ENCODE measurements at regions not wholly inside any gene's neighbourhood (a gene's known extent, or its start where the extent isn't known, plus 50 kb on each side); places are given as distances from the start of the nearest gene placed in this dataset.

DNA sequence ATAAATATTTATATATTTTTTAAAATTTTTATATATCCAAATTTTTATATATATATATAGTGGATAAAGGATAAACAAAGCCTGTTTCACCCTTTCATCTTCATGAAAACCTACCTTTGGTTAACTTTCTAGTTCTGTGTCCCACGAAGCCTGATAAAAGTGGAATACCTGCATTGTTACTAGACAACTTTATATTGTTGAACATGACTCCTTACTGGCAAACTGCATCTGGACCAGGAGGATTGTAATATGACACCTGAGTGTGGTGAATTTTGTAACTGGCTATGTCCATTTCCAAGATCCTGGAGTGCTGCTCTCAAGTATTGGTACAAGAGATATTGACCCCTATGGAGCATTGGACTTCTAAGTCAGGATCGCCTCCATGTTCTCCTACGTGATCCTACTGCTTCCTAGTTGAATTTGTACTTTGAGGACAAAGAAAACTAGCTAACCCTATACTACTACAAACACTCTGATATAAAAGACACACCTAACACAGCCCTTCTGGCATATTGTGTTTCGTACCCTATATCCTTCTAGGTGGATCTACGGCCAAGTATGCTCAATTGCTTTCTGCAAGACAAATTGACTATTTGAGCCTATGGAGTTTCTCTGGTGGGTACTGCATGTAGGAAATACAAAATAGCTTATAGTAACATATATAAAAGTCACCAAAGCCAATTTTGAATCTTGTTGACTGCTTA is 61.3 kb upstream of the PRRG1 start:
- Histone ChIP-seq H3K27ac (no peak overlapping the region), H3K4me3 (no peak overlapping the region), H3K4me1 (no peaks in the 10 kb centered on the region), H3K9me3 (no peaks in the 10 kb centered on the region), H3K27me3 (ENCODE audit: insufficient read depth in 3 of 3, low read length in 2 of 3) (no peaks in the 10 kb centered on the region), H3K36me3 (ENCODE audit: insufficient read depth in 1 of 2, low read depth in 1 of 2) (no peaks in the 10 kb centered on the region)
- no peak for DNase-seq
- 90 to 92% (median 92%) methylated on average over 5 of the region's 5 CpGs for WGBS, 3 donors
- intact Hi-C loops (cut with DNase I), result no loop called here
- ATAC-seq, result peak in 2 of 4 donors; percentile 48 to 60
- no peak for TF ChIP-seq CTCF (IDR thresholded peaks at IDR 0.05)

- intact Hi-C loops (cut with DNase I), result no loop called here
- Histone ChIP-seq H3K27ac (no peak overlapping the region), H3K9me3 (no peaks in the 10 kb centered on the region), H3K4me1 (no peaks in the 10 kb centered on the region), H3K4me3 (no peak overlapping the region), H3K27me3 (ENCODE audit: insufficient read depth in 3 of 3, low read length in 2 of 3) (no peaks in the 10 kb centered on the region), H3K36me3 (ENCODE audit: insufficient read depth in 1 of 2, low read depth in 1 of 2) (no peaks in the 10 kb centered on the region)
- DNase-seq (no peak), ATAC-seq (no peak)
- no peak for TF ChIP-seq CTCF (IDR thresholded peaks at IDR 0.05)
- WGBS, 3 donors, result 38 to 88% (median 58%) methylated on average over 1 of the region's 1 CpG
These were observed 57.2 kb upstream of the PRRG1 start for GRCh38 chrX:37291924-37292323.

Measured in psoas muscle (tissue), 7 donors.